ENCODE measurements at regions not wholly inside any gene's neighbourhood (a gene's known extent, or its start where the extent isn't known, plus 50 kb on each side); places are given as distances from the start of the nearest gene placed in this dataset.

GRCh38 chr4:55248756-55249155 lies 97.3 kb upstream of the SRD5A3 start:
- TF ChIP-seq, protein P1, sequence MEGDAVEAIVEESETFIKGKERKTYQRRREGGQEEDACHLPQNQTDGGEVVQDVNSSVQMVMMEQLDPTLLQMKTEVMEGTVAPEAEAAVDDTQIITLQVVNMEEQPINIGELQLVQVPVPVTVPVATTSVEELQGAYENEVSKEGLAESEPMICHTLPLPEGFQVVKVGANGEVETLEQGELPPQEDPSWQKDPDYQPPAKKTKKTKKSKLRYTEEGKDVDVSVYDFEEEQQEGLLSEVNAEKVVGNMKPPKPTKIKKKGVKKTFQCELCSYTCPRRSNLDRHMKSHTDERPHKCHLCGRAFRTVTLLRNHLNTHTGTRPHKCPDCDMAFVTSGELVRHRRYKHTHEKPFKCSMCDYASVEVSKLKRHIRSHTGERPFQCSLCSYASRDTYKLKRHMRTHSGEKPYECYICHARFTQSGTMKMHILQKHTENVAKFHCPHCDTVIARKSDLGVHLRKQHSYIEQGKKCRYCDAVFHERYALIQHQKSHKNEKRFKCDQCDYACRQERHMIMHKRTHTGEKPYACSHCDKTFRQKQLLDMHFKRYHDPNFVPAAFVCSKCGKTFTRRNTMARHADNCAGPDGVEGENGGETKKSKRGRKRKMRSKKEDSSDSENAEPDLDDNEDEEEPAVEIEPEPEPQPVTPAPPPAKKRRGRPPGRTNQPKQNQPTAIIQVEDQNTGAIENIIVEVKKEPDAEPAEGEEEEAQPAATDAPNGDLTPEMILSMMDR (IDR thresholded peaks at IDR 0.05): no peak
- TF ChIP-seq POLR2A (IDR thresholded peaks at IDR 0.05): no peak
